GM19043 (cell line): ENCODE measurements at regions not wholly inside any gene's neighbourhood (a gene's known extent, or its start where the extent isn't known, plus 50 kb on each side); places are given as distances from the start of the nearest gene placed in this dataset.

Experiments used
- ATAC-seq: cut with Tn5 transposase; IDR thresholded peaks from one replicate; pipeline ENCODE4 v1.9.1; 2021; ENCODE audit warnings: low read depth; ENCODE audit not compliant: unreplicated experiment

DNA sequence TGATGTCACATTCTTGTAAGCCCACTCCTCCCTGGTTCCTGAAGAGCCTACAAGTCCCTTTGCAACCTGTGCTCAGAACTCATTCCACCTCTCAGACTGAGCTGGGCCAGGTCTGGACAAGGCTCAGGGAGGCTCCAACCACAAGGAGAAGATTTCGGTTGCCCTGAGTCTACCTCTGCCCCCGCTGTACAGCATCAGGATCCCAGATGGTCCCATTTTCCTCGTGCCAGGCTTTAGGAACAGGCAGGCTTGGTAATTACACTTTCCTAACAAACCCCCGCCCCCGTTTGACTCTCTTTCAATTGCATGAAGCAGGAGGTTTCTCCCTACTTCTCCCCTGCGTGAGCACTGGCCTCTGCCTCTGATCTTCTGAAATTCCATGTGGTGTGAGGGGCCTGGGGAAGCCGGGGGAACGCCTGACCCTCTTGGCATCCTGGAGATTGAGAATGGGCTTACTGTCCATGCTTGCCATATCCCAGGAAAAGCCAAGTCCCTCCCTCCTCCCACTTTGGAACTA lies 86.9 kb upstream of the CTNNA1 start:
- no peak for ATAC-seq

DNA sequence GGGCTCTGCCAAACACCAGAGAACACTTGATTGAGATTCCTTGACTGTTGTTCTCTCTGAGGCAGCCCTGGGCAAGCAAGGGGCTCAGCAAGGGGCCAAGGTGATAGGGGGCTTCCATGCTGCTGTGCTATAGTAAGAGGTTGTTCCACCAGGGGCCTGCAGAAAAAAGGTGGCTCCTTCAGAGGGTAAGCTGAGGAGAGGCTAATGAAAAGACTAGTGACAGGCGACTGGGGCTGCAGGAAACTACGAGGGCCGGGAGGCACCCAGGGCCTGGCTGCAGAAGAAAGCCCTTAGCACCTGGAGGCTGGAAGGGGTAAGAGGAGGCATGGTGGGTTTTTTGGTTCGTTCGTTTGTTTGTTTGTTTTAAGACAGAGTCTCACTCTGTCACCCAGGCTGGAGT lies 88.0 kb upstream of the CTNNA1 start:
- no peak for ATAC-seq

- ATAC-seq: no peak
These were observed 88.8 kb upstream of the CTNNA1 start for GRCh38 chr5:138664276-138664943.

DNA sequence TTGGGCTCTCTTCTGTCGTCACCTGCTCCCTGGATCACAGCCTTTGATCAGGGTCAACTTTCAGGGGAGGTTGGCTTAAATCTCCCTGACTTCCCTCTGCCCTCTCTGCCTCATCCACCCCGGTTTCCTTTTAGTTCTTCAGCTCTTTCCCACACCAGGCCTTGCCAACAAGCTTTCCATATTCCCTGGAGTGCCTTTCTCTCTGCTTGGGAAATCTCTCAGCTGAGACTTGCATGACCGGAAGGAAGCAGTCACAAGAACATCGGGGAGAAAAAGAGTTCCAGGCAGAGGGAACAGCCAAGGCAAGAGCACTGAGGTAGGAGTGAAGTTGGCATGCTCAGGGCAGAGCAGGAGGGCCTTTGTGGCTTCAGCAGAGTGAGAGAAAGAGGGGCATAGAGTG lies 88.4 kb upstream of the HSPA9 start:
- no peak for ATAC-seq

GRCh38 chr5:138663009-138663408 lies 87.8 kb upstream of the HSPA9 start:
- ATAC-seq: no peak

GRCh38 chr5:138662599-138662998 lies 87.4 kb upstream of the HSPA9 start:
- ATAC-seq: no peak

GRCh38 chr5:138661991-138662434 lies 86.8 kb upstream of the HSPA9 start:
- no peak for ATAC-seq

GRCh38 chr5:138661291-138661960 lies 86.2 kb upstream of the HSPA9 start:
- no peak for ATAC-seq

GRCh38 chr5:138660051-138660572 lies 84.9 kb upstream of the HSPA9 start:
- no peak for ATAC-seq

GRCh38 chr5:138659561-138659960 lies 84.4 kb upstream of the HSPA9 start:
- no peak for ATAC-seq

- no peak for ATAC-seq
These were observed 83.9 kb upstream of the HSPA9 start for GRCh38 chr5:138659121-138659520.

- no peak for ATAC-seq
These were observed 83.5 kb upstream of the HSPA9 start for GRCh38 chr5:138658676-138659075.

DNA sequence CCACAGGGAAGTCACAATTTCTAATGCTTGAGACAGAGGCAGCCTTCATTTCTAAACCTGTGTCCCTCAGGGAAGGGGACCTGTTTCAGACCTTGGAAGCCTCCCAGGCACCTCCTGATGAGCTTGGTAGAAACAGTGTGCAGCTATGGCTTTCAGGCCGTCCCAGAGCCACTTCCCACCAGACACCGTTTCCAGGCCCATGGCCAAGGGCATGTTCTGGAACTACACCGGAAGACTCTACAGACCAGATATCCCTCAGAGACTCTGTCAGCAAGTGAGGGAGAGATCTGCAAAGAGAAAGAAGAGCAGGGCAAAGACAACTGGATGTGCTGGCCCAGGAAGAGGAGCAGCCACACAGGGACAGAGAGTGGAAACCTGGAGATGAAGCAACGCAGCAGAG lies 82.2 kb upstream of the HSPA9 start:
- no peak for ATAC-seq

DNA sequence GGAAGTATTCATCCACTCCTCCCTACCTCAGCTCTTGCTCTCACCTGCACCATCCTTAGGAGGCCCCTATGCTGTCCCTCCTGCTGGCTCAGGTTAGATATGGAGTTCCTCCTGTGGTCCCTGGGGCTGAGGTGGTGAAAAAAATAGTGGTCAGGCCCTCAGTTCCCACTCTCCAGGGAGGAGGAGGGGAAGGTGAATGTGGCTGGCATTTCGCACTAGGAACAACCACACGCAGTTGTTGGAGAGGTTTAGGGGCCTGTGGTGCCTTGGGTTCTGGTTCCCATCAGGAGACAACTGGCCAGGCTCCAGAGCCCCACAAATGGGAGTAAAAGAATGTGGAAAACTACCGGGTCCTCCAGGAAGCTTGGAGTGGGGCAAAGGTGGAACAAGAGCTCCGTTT lies 81.7 kb upstream of the HSPA9 start:
- ATAC-seq: no peak

DNA sequence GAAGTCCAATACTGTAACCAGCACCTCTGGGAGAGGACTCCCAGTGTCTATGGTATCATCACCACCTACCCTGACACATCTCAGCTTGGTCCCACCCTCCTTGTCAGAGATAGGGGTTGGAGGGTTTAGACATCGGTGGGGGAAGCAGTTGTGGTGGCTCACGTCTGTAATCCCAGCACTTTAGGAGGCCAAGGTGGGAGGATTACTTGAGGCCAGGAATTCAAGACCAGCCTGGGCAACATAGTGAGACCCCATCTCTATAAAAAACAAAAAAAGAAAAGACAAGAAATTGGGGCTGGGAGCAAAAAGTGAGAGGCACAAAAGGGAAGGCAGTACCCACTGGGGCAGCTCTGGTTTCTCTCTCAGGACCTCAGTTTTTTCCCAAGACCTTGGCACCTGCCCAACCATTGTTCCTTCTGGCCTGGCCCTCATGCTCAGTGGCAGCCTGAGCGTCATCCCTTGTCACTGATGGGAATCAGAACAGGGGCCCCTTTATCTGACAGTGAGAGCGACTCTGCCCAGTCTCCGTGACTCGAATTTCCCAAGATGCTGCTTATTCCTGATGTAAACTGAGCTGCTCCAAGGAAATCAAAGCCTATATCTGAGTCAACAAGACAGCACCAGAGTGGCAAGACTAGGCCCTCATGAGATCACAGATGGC lies 80.5 kb upstream of the HSPA9 start:
- no peak for ATAC-seq

DNA sequence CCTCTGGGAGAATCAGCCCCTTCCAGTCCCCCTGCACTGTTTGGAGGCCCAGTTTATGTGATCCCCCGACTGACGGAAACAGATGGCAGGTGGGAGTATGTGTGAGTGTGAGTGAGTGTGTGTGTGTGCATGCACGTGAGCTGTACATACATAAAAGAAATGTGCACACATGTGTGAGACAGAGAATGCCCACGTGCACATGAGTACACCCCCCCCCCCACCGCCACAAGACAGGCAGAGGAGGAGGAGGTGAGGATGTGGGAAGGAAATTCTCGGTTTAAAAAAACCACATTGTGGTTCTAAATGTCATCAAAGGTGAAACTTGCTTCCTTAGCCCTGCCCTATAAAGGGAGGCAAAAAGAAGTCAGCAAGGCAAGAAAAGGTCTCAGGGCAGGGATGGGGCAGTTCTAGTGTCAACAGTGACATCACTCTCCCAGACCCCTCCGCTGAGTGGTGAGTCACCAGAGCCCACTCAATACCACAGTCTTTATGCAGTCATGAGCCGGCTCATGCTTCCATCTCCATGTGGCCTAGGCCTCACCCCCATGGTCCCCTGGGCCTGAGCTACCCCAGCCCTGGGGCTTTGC lies 79.2 kb upstream of the HSPA9 start:
- ATAC-seq: peak; percentile 51

- no peak for ATAC-seq
These were observed 78.3 kb upstream of the HSPA9 start for GRCh38 chr5:138653502-138653901.

GRCh38 chr5:138651767-138652117 lies 76.5 kb upstream of the HSPA9 start:
- ATAC-seq: no peak

GRCh38 chr5:138651058-138651766 lies 76.0 kb upstream of the HSPA9 start:
- ATAC-seq: no peak

- ATAC-seq: no peak
These were observed 75.0 kb upstream of the HSPA9 start for GRCh38 chr5:138650196-138650595.

GRCh38 chr5:138649775-138650174 lies 74.6 kb upstream of the HSPA9 start:
- ATAC-seq: no peak
